ENCODE measurements at regions not wholly inside any gene's neighbourhood (a gene's known extent, or its start where the extent isn't known, plus 50 kb on each side); places are given as distances from the start of the nearest gene placed in this dataset.

DNA sequence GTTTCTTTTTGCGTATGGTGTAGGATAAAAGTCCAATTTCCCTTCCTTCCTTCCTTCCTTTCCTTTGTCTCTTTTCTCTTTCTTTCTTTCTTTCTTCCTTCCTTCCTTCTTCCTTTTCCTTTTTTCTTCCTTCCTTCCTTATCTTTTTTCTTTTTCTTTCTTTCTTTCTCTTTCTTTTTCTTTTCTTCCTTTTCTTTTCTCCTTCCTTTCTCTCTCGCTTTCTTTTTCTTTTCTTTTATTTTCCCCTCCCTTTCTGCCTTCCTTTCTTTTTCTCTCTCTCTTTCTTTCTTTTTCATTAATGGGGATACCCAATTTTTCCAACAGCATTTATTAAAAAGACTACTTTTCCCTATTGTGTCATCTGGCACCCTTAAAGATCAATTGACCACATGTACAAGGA lies 1359.7 kb downstream of the FAM181B start:
- no peak for ATAC-seq
- TF ChIP-seq, protein P1, sequence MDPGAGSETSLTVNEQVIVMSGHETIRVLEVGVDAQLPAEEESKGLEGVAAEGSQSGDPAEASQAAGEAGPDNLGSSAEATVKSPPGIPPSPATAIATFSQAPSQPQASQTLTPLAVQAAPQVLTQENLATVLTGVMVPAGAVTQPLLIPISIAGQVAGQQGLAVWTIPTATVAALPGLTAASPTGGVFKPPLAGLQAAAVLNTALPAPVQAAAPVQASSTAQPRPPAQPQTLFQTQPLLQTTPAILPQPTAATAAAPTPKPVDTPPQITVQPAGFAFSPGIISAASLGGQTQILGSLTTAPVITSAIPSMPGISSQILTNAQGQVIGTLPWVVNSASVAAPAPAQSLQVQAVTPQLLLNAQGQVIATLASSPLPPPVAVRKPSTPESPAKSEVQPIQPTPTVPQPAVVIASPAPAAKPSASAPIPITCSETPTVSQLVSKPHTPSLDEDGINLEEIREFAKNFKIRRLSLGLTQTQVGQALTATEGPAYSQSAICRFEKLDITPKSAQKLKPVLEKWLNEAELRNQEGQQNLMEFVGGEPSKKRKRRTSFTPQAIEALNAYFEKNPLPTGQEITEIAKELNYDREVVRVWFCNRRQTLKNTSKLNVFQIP (CRISPR knock-in tag; IDR thresholded peaks at IDR 0.05; ENCODE audit: borderline replicate concordance, low read depth): no peak
- TF ChIP-seq, protein P2, sequence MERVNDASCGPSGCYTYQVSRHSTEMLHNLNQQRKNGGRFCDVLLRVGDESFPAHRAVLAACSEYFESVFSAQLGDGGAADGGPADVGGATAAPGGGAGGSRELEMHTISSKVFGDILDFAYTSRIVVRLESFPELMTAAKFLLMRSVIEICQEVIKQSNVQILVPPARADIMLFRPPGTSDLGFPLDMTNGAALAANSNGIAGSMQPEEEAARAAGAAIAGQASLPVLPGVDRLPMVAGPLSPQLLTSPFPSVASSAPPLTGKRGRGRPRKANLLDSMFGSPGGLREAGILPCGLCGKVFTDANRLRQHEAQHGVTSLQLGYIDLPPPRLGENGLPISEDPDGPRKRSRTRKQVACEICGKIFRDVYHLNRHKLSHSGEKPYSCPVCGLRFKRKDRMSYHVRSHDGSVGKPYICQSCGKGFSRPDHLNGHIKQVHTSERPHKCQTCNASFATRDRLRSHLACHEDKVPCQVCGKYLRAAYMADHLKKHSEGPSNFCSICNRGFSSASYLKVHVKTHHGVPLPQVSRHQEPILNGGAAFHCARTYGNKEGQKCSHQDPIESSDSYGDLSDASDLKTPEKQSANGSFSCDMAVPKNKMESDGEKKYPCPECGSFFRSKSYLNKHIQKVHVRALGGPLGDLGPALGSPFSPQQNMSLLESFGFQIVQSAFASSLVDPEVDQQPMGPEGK (CRISPR knock-in tag; IDR thresholded peaks at IDR 0.05; ENCODE audit: borderline replicate concordance): no peak
- TF ChIP-seq TOX (CRISPR knock-in tag; IDR thresholded peaks at IDR 0.05; ENCODE audit: borderline replicate concordance): no peak
- TF ChIP-seq BACH2 (CRISPR knock-in tag; IDR thresholded peaks at IDR 0.05; ENCODE audit: borderline replicate concordance): no peak
- no peak for TF ChIP-seq RARB (CRISPR knock-in tag; IDR thresholded peaks at IDR 0.05)
- no peak for TF ChIP-seq ISL1 (CRISPR knock-in tag; IDR thresholded peaks at IDR 0.05)
- TF ChIP-seq ZFP3 (CRISPR knock-in tag; IDR thresholded peaks at IDR 0.05): no peak
- no peak for TF ChIP-seq CSDC2 (CRISPR knock-in tag; IDR thresholded peaks at IDR 0.05)
- no peak for TF ChIP-seq OSR1 (CRISPR knock-in tag; IDR thresholded peaks at IDR 0.05)
- TF ChIP-seq, protein P3, sequence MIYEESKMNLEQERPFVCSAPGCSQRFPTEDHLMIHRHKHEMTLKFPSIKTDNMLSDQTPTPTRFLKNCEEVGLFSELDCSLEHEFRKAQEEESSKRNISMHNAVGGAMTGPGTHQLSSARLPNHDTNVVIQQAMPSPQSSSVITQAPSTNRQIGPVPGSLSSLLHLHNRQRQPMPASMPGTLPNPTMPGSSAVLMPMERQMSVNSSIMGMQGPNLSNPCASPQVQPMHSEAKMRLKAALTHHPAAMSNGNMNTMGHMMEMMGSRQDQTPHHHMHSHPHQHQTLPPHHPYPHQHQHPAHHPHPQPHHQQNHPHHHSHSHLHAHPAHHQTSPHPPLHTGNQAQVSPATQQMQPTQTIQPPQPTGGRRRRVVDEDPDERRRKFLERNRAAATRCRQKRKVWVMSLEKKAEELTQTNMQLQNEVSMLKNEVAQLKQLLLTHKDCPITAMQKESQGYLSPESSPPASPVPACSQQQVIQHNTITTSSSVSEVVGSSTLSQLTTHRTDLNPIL (CRISPR knock-in tag; IDR thresholded peaks at IDR 0.05; ENCODE audit: low read depth): no peak

DNA sequence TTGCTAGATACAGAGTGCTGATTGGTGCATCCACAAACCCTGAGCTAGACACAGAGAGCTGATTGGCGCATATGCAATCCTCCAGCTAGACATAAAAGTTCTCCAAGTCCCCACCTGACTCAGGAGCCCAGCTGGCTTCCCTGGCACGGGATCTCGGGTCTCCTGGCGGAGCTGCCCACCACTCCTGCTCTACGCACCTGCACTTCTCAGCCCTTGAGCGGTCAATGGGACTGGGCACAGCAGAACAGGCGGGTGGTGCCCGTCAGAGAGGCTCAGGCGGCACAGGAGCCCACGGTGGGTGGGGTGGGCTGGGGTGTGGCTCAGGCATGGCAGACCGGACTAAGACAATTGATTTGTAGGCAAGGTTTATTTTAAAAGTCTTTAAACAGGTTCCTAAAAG lies 1365.5 kb downstream of the FAM181B start:
- ATAC-seq: no peak

DNA sequence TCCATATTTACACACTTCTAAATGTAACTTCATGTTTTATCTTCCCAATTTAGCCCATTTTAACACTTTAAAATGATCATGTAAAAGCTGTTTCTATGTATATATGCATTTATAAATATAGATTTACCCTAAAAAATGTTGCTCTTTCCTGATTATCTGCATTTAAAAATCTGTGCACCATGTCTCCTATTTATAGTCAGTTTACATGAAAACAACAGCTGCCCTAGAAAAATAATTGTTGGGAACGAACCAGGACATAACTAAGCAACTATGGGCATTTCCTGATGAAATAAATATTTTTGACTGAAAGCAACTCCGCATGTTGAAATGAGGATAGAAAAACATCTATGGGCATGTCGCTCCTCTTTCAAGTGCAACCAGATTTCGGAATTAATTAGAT lies 1368.2 kb downstream of the FAM181B start:
- no peak for ATAC-seq
- no peak for TF ChIP-seq ZC3H10 (CRISPR knock-in tag; IDR thresholded peaks at IDR 0.05)
- no peak for TF ChIP-seq PPARA (CRISPR knock-in tag; IDR thresholded peaks at IDR 0.05; ENCODE audit: borderline replicate concordance)

More for the DNA sequence above, 1365.5 kb downstream of the FAM181B start:
- TF ChIP-seq GLIS3 (CRISPR knock-in tag; IDR thresholded peaks at IDR 0.05): no peak

DNA sequence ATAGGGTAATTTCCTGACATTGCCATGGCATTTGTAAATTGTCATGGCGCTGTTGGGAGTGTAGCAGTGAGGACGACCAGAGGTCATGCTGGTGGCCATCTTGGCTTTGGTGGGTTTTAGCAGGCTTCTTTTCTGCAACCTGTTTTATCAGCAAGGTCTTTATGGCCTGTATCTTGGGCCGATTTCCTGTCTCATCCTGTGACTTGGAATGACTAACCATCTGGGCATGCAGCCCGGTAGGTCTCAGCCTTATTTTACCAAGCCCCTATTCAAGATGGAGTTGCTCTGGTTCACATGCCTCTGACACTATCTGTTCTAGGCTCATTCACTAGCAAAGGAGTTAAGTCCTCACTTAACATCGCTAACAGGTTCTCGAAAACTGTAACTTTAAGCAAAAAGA lies 1374.2 kb downstream of the FAM181B start:
- TF ChIP-seq ZNF565 (CRISPR knock-in tag; conservative IDR thresholded peaks at IDR 0.05; ENCODE audit: low read depth) (no peak), ZFP30 (CRISPR knock-in tag; IDR thresholded peaks at IDR 0.05) (no peak), ZNF70 (CRISPR knock-in tag; IDR thresholded peaks at IDR 0.05) (no peak), RARB (CRISPR knock-in tag; IDR thresholded peaks at IDR 0.05) (no peak), ZC3H10 (CRISPR knock-in tag; IDR thresholded peaks at IDR 0.05) (no peak), BACH2 (CRISPR knock-in tag; IDR thresholded peaks at IDR 0.05; ENCODE audit: borderline replicate concordance) (no peak), SNAI2 (CRISPR knock-in tag; IDR thresholded peaks at IDR 0.05) (no peak), PPARA (CRISPR knock-in tag; IDR thresholded peaks at IDR 0.05; ENCODE audit: borderline replicate concordance) (no peak), TOX (CRISPR knock-in tag; IDR thresholded peaks at IDR 0.05; ENCODE audit: borderline replicate concordance) (no peak), ESRRG (CRISPR knock-in tag; IDR thresholded peaks at IDR 0.05) (no peak), ZFP3 (CRISPR knock-in tag; IDR thresholded peaks at IDR 0.05) (no peak), ZNF8 (CRISPR knock-in tag; IDR thresholded peaks at IDR 0.05) (no peak), ISL1 (CRISPR knock-in tag; IDR thresholded peaks at IDR 0.05) (no peak)
- TF ChIP-seq, protein P1 (CRISPR knock-in tag; IDR thresholded peaks at IDR 0.05; ENCODE audit: borderline replicate concordance, low read depth): no peak
- TF ChIP-seq, protein P4, sequence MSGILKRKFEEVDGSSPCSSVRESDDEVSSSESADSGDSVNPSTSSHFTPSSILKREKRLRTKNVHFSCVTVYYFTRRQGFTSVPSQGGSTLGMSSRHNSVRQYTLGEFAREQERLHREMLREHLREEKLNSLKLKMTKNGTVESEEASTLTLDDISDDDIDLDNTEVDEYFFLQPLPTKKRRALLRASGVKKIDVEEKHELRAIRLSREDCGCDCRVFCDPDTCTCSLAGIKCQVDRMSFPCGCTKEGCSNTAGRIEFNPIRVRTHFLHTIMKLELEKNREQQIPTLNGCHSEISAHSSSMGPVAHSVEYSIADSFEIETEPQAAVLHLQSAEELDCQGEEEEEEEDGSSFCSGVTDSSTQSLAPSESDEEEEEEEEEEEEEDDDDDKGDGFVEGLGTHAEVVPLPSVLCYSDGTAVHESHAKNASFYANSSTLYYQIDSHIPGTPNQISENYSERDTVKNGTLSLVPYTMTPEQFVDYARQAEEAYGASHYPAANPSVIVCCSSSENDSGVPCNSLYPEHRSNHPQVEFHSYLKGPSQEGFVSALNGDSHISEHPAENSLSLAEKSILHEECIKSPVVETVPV (CRISPR knock-in tag; IDR thresholded peaks at IDR 0.05): no peak
- no peak for ATAC-seq

Data from SK-N-SH treated with all-trans-retinoic acid at 6 μM for 48 hours (cell line).